ENCODE measurements at regions not wholly inside any gene's neighbourhood (a gene's known extent, or its start where the extent isn't known, plus 50 kb on each side); places are given as distances from the start of the nearest gene placed in this dataset.
"Not testable (repeated sequence)": the region's sequence is repeated elsewhere in the genome, so short reads cannot be mapped to it uniquely, and the experiment has no call there.

DNA sequence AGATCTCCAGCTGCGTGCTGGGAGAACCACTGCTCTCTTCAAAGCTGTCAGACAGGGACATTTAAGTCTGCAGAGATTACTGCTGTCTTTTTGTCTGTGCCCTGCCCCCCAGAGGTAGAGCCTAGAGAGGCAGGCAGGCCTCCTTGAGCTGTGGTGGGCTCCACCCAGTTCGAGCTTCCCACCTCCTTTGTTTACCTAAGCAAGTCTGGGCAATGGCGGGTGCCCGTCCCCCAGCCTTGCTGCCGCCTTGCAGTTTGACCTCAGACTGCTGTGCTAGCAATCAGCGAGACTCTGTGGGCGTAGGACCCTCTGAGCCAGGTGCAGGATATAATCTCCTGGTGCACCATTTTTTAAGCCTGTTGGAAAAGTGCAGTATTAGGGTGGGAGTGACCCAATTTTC is 128.6 kb downstream of the ACTR3 start:
- not testable (repeated sequence) for DNase-seq (ENCODE audit: low read depth)

DNA sequence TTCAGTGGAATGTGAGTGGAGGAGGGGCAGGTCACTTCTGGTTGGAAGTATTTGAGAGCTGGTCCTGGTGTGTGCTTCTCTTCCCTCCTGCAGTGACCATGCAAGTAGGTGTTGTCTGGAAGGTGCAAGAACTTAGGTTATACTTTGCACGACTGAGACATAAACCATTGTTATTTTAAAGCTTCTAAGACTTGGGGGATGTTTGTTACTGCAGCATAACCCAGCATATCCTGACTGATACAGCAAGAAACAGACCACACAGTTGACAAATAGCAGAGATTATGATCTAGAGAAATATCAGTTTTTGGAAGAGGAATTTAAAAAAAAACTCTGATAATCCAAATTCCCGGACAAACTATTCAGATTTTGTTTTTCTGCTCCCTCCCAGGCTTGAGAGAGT is 130.8 kb downstream of the ACTR3 start:
- DNase-seq (ENCODE audit: low read depth), result no peak

GRCh38 chr2:114022360-114023085 is 132.6 kb downstream of the ACTR3 start:
- peak; percentile 90 for DNase-seq (ENCODE audit: low read depth)

DNA sequence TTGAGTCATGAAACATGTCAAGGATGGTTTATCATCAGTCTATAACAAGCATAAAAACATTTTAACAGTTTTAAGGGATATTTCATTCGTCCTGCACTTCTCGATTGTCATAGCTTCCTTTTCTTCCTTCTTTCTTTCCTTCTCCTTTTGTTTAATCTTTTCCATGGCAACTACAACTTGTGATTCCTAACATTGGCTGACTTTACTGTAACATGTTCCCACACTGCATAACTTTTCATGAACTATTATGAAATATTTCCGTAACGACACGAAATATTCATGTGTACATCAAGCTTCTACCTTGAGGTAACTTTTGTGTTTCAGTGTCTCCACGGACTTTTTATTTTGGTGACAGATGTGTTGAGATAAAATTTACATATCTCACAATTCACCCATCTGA is 134.4 kb downstream of the ACTR3 start:
- DNase-seq (ENCODE audit: low read depth), result no peak

- DNase-seq (ENCODE audit: low read depth), result no peak
These were observed 135.1 kb downstream of the ACTR3 start for GRCh38 chr2:114025030-114025429.

GRCh38 chr2:114027437-114027836 is 137.5 kb downstream of the ACTR3 start:
- no peak for DNase-seq (ENCODE audit: low read depth)

GRCh38 chr2:114031605-114032505 is 142.0 kb downstream of the ACTR3 start:
- no peak for DNase-seq (ENCODE audit: low read depth)

DNA sequence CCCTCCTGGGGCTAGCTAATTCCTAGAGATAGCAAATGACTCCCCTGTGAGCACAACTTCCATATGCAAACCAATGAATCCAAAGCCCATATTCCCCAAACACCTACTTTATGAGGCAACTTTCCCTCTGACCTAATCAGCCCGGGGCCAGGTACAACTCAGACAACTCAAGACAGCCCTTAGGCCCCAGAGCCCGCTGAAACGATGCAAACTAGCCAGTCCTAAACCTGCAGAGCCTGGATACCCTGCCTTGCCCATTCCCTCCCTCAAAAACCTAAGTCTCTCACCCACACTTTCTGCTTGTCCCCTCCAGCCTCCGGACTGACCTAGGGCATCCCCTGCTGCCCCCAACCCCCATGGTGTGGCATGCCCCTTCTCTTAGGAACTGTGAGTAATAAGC is 142.8 kb downstream of the ACTR3 start:
- no peak for DNase-seq (ENCODE audit: low read depth)

DNA sequence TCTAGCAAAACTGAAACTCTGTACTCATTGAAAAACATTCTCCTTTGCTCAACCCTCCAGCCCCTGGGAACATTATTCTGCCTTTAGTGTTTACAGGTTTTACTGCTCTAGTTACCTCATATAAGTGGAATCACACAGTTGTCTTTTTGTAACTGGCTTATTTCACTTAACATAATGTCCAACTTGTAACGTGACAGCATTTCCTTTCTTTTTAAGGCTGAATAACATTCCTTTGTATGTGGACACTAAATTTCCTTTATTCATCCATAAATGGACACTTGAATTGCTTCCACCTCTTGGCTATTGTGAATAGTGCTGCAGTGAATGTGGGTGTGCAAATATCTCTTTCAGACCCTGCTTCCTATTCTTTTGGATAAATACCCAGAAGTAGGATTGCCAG is 144.9 kb downstream of the ACTR3 start:
- DNase-seq (ENCODE audit: low read depth), result peak; percentile 27

- no peak for DNase-seq (ENCODE audit: low read depth)
These were observed 148.8 kb downstream of the ACTR3 start for GRCh38 chr2:114038710-114039109.

GRCh38 chr2:114039677-114040076 is 149.8 kb downstream of the ACTR3 start:
- DNase-seq (ENCODE audit: low read depth), result no peak

DNA sequence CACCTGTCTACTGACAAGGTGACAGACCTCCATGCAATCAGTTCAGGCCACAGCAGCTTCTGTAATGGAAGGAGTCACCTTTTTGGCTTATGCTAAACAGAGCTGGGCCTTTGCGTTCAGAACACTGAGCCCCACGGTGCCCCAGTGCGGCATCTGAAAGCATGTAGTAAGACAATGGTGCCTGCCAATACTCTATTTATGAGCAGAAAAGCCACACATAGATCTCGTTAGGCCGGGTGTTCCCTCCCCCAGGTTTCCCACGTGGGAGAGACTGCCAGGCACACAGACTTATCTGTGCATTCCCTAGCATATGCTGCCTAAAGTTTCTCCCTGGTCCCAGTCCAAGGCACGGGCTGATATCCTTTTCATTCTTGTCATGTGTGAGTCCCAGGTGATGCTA is 150.9 kb downstream of the ACTR3 start:
- DNase-seq (ENCODE audit: low read depth), result no peak

DNA sequence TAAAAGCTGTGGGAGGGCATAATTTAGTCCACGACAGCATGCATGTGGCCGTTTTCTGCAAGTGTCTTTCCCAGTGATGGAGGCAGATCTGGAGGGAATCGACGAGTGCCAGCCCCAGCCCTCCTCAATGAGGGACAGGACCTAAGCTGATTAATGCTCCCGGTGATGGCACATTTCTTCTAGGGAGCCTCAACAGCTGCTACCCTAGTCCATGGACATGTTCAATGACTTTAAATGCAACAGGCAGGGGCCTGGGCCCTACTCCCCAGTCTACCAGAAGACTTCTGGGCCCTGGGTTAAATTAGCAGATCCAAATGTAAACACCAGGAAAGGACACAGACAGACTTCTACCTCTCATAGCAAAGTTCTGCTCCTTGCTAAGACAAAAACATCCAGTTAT is 155.1 kb downstream of the ACTR3 start:
- DNase-seq (ENCODE audit: low read depth), result no peak

GRCh38 chr2:114046373-114046772 is 156.5 kb downstream of the ACTR3 start:
- DNase-seq (ENCODE audit: low read depth), result no peak

- no peak for DNase-seq (ENCODE audit: low read depth)
These were observed 157.1 kb downstream of the ACTR3 start for GRCh38 chr2:114046866-114047435.

- DNase-seq (ENCODE audit: low read depth), result no peak
These were observed 159.4 kb downstream of the ACTR3 start for GRCh38 chr2:114049280-114049679.

GRCh38 chr2:114049826-114050225 is 159.9 kb downstream of the ACTR3 start:
- no peak for DNase-seq (ENCODE audit: low read depth)

GRCh38 chr2:114056294-114057143 is 166.6 kb downstream of the ACTR3 start:
- DNase-seq (ENCODE audit: low read depth), result no peak

DNA sequence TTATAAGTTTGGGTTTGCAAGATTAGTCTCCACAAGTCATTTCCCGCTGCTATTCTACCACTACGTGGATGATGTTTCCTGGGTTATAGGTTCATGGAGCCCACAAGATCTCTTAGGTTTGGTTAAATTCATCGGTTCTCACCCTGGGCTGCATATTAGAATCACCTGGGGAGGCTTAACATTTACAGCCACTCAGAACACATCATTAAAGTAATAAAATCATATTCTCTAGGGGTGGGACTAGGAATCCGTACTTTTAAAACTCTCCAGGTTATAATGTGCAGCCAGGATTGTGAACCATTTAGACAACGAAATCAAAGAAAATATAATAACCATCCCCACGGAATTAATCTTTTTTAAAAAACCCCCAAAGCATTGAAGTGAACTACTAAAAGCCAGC is 167.7 kb downstream of the ACTR3 start:
- DNase-seq (ENCODE audit: low read depth), result no peak

DNA sequence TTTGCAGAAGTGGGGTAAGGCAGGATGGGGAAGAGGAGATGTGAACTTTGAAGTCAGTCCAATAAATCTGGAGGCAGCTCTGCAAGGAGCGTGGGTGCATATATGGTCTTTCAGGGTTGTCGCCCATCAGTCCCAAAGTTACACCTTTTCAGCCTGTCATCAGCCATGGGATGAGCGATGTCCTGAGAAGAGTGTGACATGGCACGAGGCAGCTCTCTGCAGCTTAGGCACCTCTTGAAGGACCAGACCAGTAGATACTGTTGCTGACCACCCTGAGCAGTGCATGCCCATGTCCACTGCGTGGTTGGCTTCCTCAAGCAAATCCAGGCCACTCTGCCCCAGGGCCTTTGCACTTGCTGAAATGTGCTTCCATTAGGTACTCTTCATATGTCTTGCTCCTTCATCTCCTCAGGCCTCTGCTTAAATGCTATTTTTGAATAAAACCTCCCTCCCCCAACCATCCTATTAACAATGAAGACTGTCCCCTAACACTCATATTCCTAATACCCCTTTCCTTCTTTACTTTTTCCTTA is 171.7 kb downstream of the ACTR3 start:
- DNase-seq (ENCODE audit: low read depth), result no peak

- DNase-seq (ENCODE audit: low read depth), result no peak
These were observed 173.5 kb downstream of the ACTR3 start for GRCh38 chr2:114063346-114063745.

DNA sequence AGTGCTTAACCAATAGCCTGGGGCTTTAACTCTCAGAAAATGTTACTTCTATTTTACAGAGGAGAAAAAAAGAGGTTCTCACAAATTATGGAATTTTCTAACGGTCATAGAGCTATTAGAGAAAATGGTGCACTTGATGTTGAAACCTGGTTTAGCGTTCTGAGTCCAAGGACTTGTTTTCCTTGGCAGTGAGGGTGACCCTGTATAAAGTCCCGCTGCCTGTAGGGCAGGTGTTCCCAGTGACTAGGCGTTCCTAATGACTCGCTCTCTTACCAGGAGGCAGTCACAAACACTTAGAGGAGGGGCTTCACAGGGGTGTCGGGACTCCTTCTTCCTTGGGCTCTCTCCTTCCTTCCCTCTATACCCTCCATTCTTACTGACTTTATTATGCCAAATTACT is 175.8 kb downstream of the ACTR3 start:
- no peak for DNase-seq (ENCODE audit: low read depth)

Data from EH (cell line).